ENCODE measurements at regions not wholly inside any gene's neighbourhood (a gene's known extent, or its start where the extent isn't known, plus 50 kb on each side); places are given as distances from the start of the nearest gene placed in this dataset.

- TF ChIP-seq, protein P1, sequence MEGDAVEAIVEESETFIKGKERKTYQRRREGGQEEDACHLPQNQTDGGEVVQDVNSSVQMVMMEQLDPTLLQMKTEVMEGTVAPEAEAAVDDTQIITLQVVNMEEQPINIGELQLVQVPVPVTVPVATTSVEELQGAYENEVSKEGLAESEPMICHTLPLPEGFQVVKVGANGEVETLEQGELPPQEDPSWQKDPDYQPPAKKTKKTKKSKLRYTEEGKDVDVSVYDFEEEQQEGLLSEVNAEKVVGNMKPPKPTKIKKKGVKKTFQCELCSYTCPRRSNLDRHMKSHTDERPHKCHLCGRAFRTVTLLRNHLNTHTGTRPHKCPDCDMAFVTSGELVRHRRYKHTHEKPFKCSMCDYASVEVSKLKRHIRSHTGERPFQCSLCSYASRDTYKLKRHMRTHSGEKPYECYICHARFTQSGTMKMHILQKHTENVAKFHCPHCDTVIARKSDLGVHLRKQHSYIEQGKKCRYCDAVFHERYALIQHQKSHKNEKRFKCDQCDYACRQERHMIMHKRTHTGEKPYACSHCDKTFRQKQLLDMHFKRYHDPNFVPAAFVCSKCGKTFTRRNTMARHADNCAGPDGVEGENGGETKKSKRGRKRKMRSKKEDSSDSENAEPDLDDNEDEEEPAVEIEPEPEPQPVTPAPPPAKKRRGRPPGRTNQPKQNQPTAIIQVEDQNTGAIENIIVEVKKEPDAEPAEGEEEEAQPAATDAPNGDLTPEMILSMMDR (IDR thresholded peaks at IDR 0.05), result no peak
- no peak for TF ChIP-seq POLR2A (IDR thresholded peaks at IDR 0.05)
These were observed 156.8 kb upstream of the CDH13 start for GRCh38 chr16:82470016-82470415.

All from lower leg skin (tissue), 3 donors.